Vagina (tissue), 2 donors: ENCODE measurements at regions not wholly inside any gene's neighbourhood (a gene's known extent, or its start where the extent isn't known, plus 50 kb on each side); places are given as distances from the start of the nearest gene placed in this dataset.

Source experiments
- DNase-seq, 2 donors: peaks; one replicate each; pipeline ENCODE4 v3.0.0-alpha.2; 2017; ENCODE audit errors: extremely low spot score in 2 of 2
- H3K27ac ChIP-seq: fragments of 200-600 bp; sonication (generic); one replicate; pipeline ENCODE4 v1.5.1; 2019
- H3K27me3 ChIP-seq: fragments of 200-600 bp; sonication (generic); one replicate; pipeline ENCODE4 v1.5.1; 2019
- H3K36me3 ChIP-seq, 2 donors: fragments of 200-600 bp; sonication (generic); one replicate each; pipeline ENCODE4 v1.5.1; 2017 to 2019
- H3K4me1 ChIP-seq: fragments of 200-600 bp; sonication (generic); one replicate; pipeline ENCODE4 v1.5.1; 2019
- H3K4me3 ChIP-seq, 2 donors: fragments of 200-600 bp; sonication (generic); 1 replicate in 1 of 2; 2 replicates in 1 of 2; pipeline ENCODE4 v1.5.1; 2016 to 2019
- H3K9me3 ChIP-seq: fragments of 200-600 bp; sonication (generic); one replicate; pipeline ENCODE4 v1.5.1; 2019
- CTCF ChIP-seq, 3 experiments: fragments of 450-650 bp in 2 of 3; fragments of 200-600 bp in 1 of 3; sonication (generic) in 1 of 3; IDR thresholded peaks; one replicate each; pipeline ENCODE4 v1.5.1; 2017 to 2019; ENCODE audit warnings: antibody characterized with exemption in 3 of 3, mild to moderate bottlenecking in 2 of 3, moderate library complexity in 2 of 3
- POLR2A ChIP-seq, 2 donors: fragments of 450-650 bp; IDR thresholded peaks; one replicate each; pipeline ENCODE4 v1.6.1; 2017; ENCODE audit warnings: antibody characterized with exemption in 2 of 2, mild to moderate bottlenecking in 2 of 2, moderate library complexity in 2 of 2
- POLR2AphosphoS5 ChIP-seq, 2 donors: sonication (generic); formaldehyde crosslinking; IDR thresholded peaks; one replicate each; pipeline ENCODE4 v1.9.0; 2017; ENCODE audit warnings: antibody characterized with exemption in 2 of 2, mild to moderate bottlenecking in 2 of 2, low read depth in 1 of 2; ENCODE audit not compliant: insufficient read depth in 1 of 2
- intact Hi-C: fragments of 100-400 bp; cut with DNase I; formaldehyde crosslinking; loops from one replicate; pipeline ENCODE4 v1.15.1; 2023

DNA sequence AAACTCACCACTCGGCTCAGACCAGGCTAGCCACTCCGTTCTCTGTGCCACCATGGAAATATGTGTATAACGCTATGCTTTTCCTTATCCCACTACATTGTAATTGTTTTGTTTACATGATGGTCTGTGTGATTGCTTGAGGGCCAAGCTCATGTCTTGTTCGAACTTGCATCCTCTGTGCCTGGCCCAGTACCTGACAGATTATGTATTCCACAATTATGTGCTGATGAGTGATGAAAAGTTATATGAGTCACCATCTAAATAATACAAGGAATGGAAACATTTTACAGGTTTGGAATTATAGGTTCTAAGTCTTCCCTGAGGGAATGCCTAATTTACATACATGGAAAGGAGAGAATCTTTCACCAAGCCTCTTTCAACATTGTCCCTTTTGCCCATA lies 137.4 kb downstream of the C7orf25 start:
- H3K9me3 ChIP-seq: peaks cover 5% of the 10 kb centered on the region
- no peak overlapping the region for H3K27ac ChIP-seq
- no peak overlapping the region for H3K4me3 ChIP-seq
- intact Hi-C loops: no loop called here
- no peak for DNase-seq
- no peaks in the 10 kb centered on the region for H3K27me3 ChIP-seq
- no peaks in the 10 kb centered on the region for H3K4me1 ChIP-seq
- no peak for TF ChIP-seq POLR2A (IDR thresholded peaks at IDR 0.05)
- TF ChIP-seq POLR2AphosphoS5 (IDR thresholded peaks at IDR 0.05; ENCODE audit: insufficient read depth in 1 of 2, low read depth in 1 of 2): peak in 1 of 2 donors; percentile 30
- no peak for TF ChIP-seq CTCF (IDR thresholded peaks at IDR 0.05)
- no peaks in the 10 kb centered on the region for H3K36me3 ChIP-seq

- Histone ChIP-seq H3K27me3 (no peaks in the 10 kb centered on the region), H3K9me3 (no peaks in the 10 kb centered on the region), H3K4me3 (no peak overlapping the region), H3K27ac (no peak overlapping the region), H3K36me3 (no peaks in the 10 kb centered on the region), H3K4me1 (no peaks in the 10 kb centered on the region)
- DNase-seq: no peak
- intact Hi-C loops: no loop called here
- no peak for TF ChIP-seq POLR2A (IDR thresholded peaks at IDR 0.05)
- no peak for TF ChIP-seq POLR2AphosphoS5 (IDR thresholded peaks at IDR 0.05; ENCODE audit: insufficient read depth in 1 of 2, low read depth in 1 of 2)
- TF ChIP-seq CTCF (IDR thresholded peaks at IDR 0.05): no peak
Measured at GRCh38 chr7:42770114-42770513, 141.8 kb downstream of the C7orf25 start.

GRCh38 chr7:42768045-42768444 lies 143.8 kb downstream of the C7orf25 start:
- TF ChIP-seq POLR2A (IDR thresholded peaks at IDR 0.05) (no peak), CTCF (IDR thresholded peaks at IDR 0.05) (no peak), POLR2AphosphoS5 (IDR thresholded peaks at IDR 0.05; ENCODE audit: insufficient read depth in 1 of 2, low read depth in 1 of 2) (no peak)
- Histone ChIP-seq H3K36me3 (no peaks in the 10 kb centered on the region), H3K4me3 (no peak overlapping the region), H3K4me1 (no peaks in the 10 kb centered on the region), H3K27me3 (no peaks in the 10 kb centered on the region), H3K27ac (no peak overlapping the region), H3K9me3 (no peaks in the 10 kb centered on the region)
- intact Hi-C loops: no loop called here
- DNase-seq: no peak

- Histone ChIP-seq H3K4me1 (no peaks in the 10 kb centered on the region), H3K4me3 (no peak overlapping the region), H3K9me3 (no peaks in the 10 kb centered on the region), H3K27ac (no peak overlapping the region), H3K36me3 (no peaks in the 10 kb centered on the region), H3K27me3 (no peaks in the 10 kb centered on the region)
- TF ChIP-seq POLR2A (IDR thresholded peaks at IDR 0.05) (no peak), CTCF (IDR thresholded peaks at IDR 0.05) (no peak), POLR2AphosphoS5 (IDR thresholded peaks at IDR 0.05; ENCODE audit: insufficient read depth in 1 of 2, low read depth in 1 of 2) (no peak)
- DNase-seq: no peak
- intact Hi-C loops: no loop called here
Measured at GRCh38 chr7:42766782-42767423, 145.0 kb downstream of the C7orf25 start.

GRCh38 chr7:42765931-42766330 lies 145.9 kb downstream of the C7orf25 start:
- Histone ChIP-seq H3K9me3 (no peaks in the 10 kb centered on the region), H3K4me1 (no peaks in the 10 kb centered on the region), H3K27ac (no peak overlapping the region), H3K4me3 (no peak overlapping the region), H3K27me3 (no peaks in the 10 kb centered on the region), H3K36me3 (no peaks in the 10 kb centered on the region)
- no peak for DNase-seq
- intact Hi-C loops: no loop called here
- TF ChIP-seq POLR2AphosphoS5 (IDR thresholded peaks at IDR 0.05; ENCODE audit: insufficient read depth in 1 of 2, low read depth in 1 of 2): no peak
- TF ChIP-seq POLR2A (IDR thresholded peaks at IDR 0.05): no peak
- TF ChIP-seq CTCF (IDR thresholded peaks at IDR 0.05): no peak
